HG03342 (cell line): ENCODE measurements at regions not wholly inside any gene's neighbourhood (a gene's known extent, or its start where the extent isn't known, plus 50 kb on each side); places are given as distances from the start of the nearest gene placed in this dataset.
A peak's percentile ranks its signal among the peaks of the same experiment; 100 is the strongest.

Experiments
- ATAC-seq: cut with Tn5 transposase; IDR thresholded peaks from one replicate; pipeline ENCODE4 v1.9.1; 2021; ENCODE audit warnings: mild to moderate bottlenecking, moderate library complexity; ENCODE audit not compliant: unreplicated experiment

DNA sequence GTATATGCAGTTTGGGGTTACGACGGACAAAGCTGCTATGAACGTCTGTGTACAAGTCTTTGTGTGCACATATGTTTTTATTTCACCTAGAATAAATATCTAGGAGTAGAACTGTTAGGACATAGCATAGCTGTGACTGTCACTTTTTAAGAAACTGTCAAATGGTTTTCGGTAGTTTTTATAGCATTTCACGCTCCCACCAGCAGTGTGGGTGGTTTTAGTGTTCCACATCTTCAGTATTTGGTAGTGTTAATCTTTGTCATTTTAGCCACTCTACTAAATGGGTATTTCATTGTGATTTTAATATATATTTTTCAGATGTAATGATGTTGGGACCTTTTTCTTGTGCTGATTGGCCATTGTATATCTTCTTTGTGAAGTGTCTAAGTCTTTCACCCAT, 109.1 kb upstream of the BCAT1 start:
- ATAC-seq: no peak

DNA sequence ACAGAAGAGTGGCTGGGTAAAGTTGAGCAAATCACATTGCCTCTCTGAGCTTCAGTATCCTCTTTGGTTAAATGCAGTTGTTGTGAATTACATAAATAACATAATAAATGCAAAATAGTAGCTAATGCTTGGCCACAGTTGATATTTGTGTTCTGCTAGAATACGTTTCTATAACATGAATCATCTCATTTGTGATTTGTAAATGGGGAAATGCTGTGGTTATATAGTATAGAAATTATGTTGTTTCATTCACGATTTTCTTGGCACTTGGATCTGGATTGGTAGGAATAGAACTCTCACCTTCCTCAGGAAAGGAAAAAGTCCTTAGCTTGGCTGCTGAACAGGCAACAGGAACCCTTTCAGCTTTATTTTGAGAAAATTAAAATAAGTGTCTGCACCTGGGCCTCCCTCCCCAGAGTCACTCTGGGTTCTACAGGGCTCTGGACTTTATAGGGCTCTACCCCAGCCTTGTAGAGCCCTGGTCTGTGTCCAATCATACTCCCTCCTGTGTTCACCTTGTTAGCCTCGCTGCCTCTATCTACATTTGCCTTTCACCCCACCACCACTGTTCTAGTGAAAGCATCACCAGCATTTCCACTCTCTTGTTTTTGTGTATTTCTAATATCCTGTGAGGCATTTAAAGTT, 107.7 kb upstream of the BCAT1 start:
- ATAC-seq: no peak

DNA sequence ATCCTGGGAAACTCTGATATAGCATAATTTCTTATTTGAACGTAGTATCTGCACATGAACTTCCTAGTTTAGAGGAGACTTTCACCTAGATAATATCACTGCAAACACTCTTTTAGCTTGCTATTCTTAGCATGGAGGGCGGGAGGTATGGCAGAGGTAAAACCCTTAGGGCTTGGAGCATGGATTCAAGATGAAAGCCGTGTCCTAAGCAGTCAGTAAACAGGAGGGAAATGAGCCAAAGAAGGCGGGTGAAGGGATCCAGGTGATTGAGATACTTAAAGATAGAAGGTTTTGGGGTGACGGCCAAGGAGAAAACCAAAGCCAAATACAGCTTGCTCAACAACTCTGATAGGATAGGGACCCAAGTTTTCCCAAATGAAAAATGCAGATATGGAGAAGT, 107.1 kb upstream of the BCAT1 start:
- no peak for ATAC-seq

DNA sequence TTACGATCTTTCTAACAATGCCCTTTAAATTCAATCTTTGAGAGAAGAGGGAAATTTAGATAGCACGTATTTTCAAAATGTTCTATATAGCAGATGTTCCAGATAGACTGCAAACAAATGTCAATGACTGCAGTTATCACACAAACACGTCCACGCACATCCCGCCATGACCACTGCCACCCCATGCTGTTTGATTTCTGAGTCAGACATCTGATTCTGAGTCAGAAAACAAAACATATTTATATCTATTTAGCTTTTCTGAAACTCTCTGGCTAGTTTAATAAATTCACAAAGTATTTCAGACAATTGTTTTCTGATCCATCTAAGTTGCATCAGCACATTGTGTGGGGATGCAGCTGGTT, 105.9 kb upstream of the BCAT1 start:
- no peak for ATAC-seq

DNA sequence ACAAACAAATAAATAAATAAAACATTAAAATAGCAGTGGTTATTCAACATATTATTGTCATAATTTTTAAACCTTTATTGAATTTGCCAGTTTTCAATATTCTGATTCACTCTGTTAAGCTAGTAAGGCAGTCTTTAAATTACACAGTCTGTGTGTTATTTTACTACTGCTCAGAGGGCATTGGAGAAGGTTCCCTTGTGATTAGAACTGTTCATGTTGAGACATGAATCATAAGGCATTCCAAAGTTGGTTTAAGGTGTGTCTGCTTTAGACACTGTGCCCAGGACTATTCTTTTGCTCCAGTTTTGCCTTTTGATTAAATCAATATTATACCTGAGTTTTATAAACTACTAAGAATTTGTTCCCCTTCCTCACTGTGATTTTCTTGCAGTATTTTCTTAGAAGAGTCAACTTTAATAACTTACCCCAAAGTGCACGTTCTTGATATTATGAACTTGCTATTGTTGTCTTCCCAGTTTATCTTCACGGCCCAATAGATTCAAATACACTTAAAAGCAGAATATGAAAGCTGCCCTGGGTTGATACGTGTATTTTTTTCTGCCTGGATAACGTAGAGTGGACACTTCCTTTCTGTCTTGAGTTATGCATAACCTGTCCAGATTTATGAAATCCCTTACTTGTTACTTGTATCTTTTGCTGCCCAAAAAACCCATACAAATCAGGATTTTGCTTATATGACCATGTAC, 105.3 kb upstream of the BCAT1 start:
- ATAC-seq: no peak

DNA sequence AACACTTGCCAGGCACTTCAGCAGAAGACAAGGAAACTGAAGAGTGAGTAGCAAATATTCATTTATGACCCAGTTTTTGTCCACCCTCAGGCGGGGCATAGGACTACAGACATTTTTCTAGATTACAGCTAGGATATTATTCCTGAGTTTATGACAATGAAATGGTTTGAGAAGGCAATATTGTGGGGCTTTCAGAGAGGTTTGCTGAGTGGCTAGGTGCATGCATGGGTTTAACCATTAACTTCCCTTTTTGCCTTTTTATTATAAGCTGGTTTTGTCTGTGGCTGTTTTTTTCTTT, 104.0 kb upstream of the BCAT1 start:
- peak; percentile 3 for ATAC-seq

DNA sequence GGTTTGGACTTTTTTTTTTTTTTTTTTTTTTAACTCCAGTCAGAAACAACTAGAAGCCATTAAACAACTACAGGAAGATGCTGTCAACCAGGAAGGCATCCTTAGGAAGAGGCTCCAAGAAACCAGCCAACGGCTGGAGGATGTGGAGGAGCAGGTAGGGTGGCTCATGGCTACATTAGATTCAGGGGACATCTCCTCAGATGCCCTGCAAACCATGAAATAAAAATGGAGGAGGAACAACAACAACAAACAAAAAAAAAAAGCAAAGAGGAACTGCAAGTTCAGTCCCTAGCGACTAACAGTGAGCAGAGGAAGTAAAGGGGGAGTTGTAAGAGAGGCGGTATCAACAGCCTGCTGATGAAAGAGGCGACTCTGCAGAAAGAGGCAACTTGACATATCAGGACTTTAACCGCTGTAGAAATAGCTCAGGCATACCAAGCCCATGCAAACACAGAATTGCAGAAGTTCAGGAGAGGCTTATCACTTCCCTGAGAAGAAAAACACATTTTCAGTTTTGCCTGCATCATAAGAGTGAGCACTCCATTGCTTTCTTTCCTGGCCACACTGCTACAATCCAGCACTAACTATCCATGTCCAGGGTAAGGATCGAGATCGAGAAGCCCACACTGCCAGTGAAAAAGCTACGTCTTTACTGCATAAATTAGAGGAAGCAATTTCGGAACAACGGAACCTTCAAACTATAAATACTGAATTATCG, 103.5 kb upstream of the BCAT1 start:
- peak; percentile 74 for ATAC-seq

DNA sequence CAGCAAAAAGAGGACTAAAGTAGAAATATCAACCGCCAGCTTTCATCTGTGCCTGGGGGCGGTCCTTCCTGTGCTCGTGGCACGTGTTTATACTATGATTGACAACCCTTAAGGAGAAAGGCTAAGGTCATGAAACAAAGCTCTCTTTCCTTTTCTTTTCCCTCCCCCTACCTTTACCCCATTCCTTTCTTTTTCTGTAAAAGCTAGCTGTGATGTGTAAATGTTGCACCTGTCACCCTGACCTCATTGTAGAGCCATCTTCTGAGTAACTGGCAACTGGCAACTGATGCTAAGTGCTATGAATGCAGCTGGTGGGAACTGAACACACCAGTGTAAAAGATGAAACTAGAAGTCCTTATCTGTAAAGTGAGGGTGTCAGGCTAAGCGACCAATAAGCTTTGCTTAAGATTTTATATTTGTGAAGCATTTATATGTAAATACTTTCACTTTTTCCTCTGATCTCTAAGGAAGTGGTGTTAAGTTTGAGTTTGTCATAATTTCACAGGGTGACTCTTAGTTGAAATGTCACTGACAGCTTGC, 102.8 kb upstream of the BCAT1 start:
- ATAC-seq: peak; percentile 57

DNA sequence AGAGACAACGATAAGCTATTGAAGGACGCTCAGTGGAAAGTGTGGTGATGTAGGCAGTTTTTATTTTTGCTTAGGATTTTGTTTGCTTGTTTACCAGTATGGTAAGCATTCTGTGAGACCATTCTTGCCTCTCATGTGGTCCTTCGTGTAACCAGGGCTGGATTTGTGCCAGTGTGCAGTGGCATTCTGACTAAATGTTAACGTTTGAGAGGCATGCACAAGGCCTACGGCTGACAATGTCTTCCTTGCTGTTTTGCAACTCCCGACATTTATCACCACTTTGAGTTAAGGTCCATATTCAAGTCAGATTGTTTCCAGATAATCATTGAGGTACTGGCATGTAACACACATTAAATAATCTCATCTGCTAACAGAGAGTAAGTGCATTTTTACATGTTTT, 102.3 kb upstream of the BCAT1 start:
- no peak for ATAC-seq

DNA sequence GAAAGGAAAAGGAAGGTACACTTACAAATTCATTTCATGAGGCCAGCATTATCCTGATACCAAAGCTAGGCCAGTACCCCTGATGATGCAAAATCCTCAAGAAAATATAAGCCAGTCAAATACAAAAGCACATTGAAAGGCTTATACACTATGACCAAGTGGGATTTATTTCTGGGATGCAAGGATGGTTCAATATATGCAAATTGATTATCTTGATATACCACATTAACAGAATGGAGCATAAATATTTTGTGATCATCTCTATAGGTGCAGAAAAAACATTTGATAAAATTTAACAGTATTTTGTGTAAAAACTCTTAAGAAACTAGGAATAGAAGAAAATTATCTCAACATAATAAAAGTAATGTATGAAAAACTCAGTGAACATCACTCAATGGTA, 97.0 kb upstream of the BCAT1 start:
- no peak for ATAC-seq

DNA sequence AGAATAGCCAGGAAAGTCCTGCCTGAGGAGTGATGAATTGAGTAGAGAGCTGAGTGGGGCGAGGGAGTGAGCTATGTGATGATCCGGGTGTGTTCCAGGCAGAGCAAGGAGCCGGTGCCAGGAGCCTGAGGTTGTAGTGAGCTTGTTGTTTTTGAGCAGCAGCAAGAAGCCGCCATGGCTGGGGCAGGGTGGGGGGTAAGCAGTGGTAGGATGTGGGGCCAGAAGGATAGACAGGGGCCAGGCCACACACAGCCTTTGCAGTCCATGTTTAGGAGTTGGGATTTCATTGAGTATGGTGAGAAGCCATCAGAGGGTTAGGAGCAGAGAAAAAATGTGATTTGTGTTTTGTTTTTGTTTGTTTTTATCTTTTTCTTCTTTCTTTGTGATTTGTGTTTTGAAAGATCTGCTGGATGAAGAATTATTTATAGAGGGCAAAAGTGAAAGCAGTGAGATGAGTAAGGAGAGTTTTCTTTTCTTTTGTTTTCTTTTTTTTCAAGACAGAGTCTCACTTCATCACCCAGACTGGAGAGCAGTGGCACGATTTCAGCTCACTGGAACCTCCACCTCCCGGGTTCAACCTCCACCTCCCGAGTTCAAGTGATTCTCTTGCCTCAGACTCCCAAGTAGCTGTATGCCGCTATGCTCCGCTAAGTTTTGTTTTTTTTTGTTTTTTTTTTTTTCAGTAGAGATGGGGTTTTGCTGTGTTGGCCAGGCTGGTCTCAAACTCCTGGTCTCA, 92.3 kb upstream of the BCAT1 start:
- ATAC-seq: peak; percentile 84

DNA sequence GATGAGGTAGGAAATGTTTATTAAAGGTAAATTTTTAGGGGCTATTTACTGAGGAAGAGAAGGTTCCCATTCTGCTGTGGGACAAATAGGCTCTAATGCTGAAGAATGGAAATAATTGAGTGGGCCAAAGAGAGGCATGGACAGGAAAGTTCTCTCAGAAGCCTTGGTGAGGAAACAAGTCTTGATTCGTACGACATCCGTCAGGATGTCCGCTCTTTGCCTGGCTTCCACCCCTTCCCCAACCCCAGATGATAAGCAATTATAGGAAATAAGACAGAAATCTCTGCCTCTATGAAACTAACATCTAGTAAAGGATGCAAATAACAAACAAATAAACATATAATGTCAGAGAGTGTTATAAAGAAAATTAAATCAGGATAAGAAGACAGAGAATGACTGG, 91.7 kb upstream of the BCAT1 start:
- no peak for ATAC-seq

DNA sequence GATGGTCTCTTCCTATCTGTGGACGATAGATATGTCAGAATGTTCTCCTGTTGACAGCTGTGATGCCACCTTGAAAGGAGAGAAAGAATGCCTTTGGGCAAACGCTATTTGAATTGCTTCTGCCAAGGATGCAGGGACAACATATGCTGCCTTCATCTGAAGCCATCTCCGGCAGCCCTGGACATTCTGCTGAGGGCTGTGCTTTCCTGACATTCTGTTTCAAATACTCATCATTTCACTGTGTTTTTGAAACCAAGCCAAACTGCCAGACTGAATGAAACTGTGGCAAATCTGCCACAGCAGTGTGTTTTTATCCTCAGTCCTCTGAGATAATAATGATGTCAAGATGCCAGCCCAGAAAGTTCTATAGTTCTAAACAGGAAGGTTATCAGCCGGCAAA, 85.8 kb upstream of the BCAT1 start:
- ATAC-seq: no peak

DNA sequence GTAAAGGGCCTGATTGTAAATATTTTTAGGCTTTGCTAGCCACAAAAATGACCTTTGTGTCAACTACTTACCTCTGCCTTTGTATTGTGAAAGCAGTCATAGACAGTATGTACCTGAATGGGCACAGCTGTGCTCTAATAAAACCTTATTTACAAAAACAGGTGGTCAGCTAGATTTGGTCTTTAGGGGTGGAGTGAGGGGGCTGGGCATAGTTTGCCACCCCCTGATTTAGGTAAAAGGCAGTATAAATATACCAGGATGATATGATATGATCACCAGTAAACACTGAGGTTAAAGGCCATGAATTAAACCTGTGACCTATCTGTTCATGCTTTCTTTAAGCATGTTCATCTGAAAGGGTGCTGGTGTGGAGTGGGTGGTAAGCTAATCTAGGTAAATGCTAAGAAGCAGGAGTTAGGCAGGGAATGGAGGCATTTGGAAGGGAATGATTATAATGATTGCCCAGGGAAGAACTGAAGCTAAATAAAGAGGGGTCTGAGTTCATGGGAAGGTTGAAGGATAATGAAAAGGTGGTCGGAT, 77.1 kb upstream of the BCAT1 start:
- ATAC-seq: no peak

DNA sequence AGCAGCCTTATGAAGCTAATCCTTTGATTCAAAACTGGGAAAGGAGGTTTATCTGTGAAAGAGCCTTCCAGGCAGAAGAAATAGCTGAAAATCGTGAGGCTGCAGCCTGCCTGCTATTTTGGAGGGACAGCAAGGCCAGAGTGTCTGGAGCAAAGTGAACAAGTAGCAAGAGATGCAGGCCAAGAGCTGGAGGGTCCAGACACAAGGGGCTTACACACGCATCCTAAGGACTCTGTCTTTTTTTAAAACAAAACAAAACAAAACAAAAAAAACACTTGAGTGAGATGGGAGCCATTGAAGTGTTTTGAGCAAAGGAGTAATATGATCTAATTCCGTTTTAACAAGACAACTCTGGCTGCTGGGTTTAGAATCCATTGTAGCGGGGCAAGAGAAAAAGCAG, 76.4 kb upstream of the BCAT1 start:
- ATAC-seq: no peak

DNA sequence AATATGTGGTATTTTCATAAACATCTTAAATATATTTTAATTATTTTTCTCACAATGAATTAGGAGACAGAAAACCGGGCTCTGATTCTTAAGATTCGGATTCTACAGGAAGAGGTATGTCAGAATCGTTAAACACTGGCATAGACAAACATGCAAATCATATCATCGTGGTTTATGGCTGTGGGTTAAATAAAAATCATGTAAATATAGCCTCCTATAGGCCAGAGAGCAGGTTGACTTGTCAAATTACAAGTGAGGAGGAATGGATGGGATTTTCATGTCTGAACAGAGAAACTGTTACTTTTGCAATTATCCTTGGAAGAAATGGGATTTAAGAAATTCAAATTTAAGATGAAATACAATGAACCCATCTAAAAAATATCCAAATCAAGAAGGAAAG, 74.9 kb upstream of the BCAT1 start:
- no peak for ATAC-seq

DNA sequence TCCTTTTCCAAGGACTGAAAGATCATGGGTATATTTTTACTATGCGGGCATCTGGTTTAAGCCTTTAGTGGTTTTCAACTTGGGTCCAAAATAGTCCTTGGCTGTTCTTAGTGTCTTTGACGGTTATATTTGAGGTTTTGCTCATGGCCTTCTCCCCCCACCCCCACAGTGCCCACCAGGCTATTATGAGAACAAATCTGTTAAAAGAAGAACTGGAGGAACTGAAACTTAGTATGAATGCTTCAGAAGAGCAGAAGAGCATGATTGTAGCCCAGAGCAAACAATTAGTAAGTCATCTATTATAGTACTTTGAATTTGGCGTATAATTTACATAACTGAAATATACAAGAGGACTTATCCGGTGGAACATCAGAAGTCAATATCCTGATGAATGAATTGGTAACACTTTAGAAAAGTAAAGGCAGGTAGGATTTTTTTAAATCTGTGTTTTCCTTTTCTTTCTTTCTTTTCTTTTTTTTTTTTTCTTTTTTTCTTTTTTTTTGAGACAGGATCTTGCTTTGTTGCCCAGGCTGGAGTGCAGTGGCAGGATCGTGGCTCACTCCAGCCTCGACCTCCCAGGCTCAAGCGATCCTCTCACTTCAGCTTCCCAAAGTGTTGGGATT, 71.8 kb upstream of the BCAT1 start:
- peak; percentile 94 for ATAC-seq

DNA sequence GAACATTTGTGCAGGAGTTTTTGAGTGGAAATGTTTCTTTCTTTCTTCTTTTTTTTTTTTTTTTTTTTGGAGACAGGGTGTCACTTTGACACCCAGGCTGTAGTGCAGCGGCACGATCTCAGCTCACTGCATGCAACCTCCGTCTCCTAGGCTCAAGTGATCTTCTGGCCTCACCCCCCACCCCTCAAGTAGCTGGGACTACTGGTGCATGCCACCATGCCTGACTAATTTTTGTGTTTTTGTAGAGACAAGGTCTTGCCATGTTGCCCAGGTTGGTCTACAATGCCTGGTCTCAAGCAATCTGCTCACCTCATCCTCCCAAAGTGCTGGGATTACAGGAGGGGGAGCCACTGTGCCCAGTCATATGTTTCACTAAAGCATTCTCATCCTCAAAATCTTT, 69.2 kb upstream of the BCAT1 start:
- no peak for ATAC-seq

DNA sequence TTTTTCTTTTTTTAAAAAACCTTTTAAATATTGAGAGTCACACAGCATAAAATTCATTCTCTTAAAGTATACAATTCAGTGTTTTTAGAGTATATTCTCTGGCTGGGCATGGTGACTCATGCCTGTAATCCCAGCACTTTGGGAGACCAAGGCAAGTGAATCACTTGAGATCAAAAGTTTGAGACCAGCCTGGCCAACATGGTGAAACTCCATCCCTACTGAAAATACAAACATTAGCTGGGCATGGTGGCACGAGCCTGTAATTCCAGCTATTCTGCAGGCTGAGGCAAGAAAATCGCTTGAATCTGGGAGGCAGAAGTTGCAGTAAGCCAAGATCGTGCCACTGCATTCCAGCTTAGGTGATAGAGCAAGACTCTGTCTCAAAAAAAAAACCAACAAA, 68.4 kb upstream of the BCAT1 start:
- ATAC-seq: no peak

DNA sequence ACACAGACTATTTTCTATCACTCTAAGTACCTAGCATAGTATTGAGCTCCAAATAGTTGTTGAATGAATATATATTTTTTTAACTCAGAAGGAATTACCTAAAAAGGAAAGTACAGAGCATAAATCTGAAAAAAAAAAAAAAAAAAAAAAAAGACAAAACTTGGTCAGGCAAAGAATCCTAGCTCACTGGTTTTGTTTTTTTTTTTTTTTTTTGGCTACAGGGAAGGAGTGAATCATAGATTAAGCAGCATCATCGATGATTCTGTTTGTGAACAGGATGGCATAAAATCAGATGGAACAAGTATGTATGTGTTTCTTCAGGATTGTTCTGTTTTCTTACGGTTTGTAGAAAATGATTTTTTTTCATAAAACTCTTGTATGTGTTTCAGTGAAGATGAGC, 66.1 kb upstream of the BCAT1 start:
- no peak for ATAC-seq

DNA sequence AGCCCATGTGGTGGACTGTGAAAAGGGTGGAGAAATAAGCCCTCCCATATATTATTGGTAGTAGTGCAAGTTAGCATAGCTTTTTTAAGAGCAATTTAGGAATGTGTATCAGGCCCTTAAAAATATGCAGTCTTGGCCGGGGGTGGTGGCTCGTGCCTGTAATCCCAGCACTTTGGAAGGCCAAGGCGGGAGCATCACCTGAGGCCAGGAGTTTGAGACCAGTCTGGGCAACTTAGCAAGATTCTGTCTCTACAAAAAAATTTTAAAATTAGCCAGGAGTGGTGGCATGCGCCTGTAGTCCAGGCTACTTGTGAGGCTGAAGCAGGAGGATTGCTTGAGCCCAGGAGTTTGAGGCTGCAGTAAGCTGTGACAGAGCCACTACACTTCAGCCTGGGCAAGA, 64.2 kb upstream of the BCAT1 start:
- ATAC-seq: no peak
